DMS 273 treated with DMSO at 0.1 percent for 48 hours (cell line): ENCODE measurements at regions not wholly inside any gene's neighbourhood (a gene's known extent, or its start where the extent isn't known, plus 50 kb on each side); places are given as distances from the start of the nearest gene placed in this dataset.
"Not testable (repeated sequence)": the region's sequence is repeated elsewhere in the genome, so short reads cannot be mapped to it uniquely, and the experiment has no call there.

Experiments
- DNase-seq: peaks from one replicate; lab custom pipeline; 2025; lab: John Stamatoyannopoulos, UW

DNA sequence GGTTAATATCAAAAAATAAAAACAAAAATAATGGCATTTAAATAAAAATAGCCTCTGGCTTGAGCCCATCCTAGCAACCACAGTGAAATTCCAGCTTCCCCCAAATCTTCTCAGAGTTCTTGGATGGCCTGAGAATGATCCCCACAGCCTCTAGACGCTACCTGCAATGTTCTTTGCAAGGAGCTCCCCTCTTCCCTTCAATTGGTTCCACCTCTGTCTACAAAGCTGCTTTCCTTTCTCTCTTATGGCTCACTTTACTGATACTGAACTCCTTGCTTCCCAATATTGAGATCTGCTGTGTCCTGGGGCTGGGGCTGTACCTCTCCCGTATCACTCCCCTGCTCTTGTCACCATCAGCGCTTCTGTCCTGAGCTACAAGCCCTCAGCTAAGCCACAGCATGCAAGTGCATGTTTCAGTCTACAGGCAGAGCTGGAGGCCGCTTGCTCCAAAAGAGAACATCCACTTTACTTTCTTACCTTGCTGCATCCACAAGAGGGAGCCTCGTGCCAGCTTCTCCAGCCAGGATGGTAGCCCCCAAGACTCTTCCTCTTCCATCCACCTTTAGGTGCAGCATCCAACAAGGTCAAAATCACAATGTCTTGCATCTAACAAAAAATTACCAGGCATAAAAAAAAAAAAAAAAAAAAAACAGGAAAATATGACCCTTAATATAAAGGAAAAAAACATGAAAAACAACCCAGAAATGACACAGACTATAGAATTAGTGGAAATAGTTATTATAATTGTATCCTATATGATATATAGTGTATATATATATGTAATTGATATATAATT lies 57.4 kb upstream of the PRSS3 start:
- DNase-seq, result peak; percentile 9

- DNase-seq, result no peak
Measured at GRCh38 chr9:33739398-33739797, 56.0 kb upstream of the PRSS3 start.

DNA sequence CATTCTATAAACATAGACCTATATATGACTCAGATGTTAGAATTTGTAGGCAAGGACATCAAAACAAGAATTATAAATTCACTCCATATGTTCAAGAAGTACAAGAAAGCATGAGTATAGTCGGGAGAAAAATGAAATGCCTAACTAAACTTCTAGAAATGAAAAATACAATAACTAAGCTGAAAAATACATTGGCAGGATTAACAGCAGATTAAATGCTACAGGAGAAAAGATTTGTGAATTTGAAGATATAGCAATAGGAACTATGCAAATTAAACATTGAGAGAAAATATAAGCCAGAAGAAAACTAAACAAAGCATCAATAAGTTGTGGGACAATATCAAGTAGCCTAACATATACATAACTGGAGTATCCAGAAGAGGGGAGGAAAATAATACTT lies 55.3 kb upstream of the PRSS3 start:
- no peak for DNase-seq

DNA sequence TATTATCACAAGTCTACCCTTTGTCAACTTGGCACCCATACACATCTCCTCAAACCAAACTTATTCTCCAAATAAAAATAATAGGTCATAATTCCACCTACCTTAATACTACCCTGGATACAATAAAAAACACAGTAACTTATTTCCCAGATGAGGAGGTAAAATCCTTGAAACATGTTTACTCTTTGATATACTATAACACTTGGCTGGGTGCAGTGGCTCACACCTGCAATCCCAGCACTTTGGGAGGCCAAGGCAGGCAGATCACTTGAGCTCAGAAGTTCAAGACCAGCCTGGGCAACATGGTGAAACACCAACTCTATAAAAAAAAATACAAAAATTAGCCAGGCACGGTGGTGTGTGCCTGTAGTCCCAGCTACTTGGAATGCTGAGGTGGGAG lies 54.4 kb upstream of the PRSS3 start:
- not testable (repeated sequence) for DNase-seq

DNA sequence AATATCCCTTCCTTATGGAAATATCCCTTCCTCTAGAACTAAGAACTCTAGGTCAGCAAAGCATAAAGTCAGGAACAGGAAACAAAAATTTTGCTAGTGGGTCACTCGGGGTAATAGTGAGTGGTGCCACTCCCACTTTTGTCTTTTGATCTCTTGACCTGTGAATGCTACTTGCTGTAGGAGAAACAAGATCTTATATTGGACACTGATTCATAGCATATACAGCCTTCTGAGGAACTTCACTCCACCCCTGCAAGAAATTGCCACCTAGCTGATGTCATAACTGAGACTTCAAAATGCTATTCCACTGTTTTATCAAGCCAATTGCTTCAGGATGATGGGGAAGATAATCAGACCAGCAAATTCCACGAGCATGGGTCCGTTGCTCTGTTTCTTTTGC lies 53.3 kb upstream of the PRSS3 start:
- no peak for DNase-seq

DNA sequence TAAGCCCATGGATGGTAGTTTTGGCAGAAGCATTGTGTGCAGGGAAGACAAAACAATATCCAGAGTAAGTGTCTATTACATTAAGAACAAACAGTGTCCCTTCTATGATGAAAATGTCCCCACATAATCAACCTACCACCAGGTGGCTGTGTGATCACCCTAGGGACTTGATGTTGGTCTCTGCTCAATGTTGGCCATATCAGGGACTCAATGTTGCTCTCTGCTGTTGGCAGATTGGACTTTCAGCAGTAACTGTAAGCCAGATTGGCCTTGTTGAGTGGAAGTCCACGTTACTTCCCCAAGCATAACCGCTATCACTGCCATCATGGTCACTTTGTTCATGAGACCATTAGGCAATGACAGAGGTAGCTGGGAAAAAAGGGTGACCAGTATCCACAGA lies 52.8 kb upstream of the PRSS3 start:
- no peak for DNase-seq
